ENCODE measurements at regions not wholly inside any gene's neighbourhood (a gene's known extent, or its start where the extent isn't known, plus 50 kb on each side); places are given as distances from the start of the nearest gene placed in this dataset.

DNA sequence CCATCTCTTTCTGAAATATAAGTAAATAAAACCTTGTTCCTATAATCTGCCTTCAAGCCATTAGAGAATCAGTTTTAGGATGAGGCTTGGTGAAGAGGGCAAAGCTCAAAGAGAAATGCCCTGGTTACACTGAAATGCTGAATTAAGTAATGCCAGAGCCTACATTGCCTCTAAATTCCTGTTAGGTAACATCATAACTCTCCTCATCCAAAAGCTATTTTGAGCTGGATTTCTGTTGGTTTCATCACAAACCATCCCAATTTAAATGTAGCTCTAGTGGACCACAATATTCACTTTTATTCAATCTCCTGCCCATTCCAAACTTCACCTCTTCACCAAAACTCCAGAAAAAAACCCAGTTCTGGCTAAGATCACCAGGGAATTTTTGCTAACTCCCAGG lies 1319.7 kb upstream of the TENM3 start:
- no peaks in the 10 kb centered on the region for H3K4me1 ChIP-seq (ENCODE audit: insufficient read depth, low read length)
- H3K27ac ChIP-seq (ENCODE audit: extremely low read length, insufficient read depth, low read length): no peak overlapping the region
- H2AFZ ChIP-seq (ENCODE audit: low read length): no peak overlapping the region
- no peaks in the 10 kb centered on the region for H3K9me3 ChIP-seq (ENCODE audit: low read length)
- intact Hi-C loops (cut with micrococcal nuclease; ENCODE audit: unreplicated experiment): no loop called here
- BruUV-seq (replicated peaks): no TSS peak
- no peak overlapping the region for H3K9ac ChIP-seq (ENCODE audit: insufficient read depth, low read depth, low read length)
- ChIA-PET CTCF (ENCODE audit: low intra/inter-chr PET ratio, low total read pairs) (no interaction called here), POLR2A (no interaction called here)
- ATAC-seq (no peak), FAIRE-seq (no peak), DNase-seq (ENCODE audit: low spot score) (no peak)
- H3K36me3 ChIP-seq (replicated peaks in 1 of 2; ENCODE audit: control insufficient read depth in 1 of 2, insufficient read depth in 2 of 2, low read length in 2 of 2): no peaks in the 10 kb centered on the region
- no peak overlapping the region for H3K4me3 ChIP-seq (replicated peaks in 1 of 3; ENCODE audit: insufficient read depth in 1 of 3, low read depth in 2 of 3, low read length in 3 of 3)
- TF ChIP-seq SNAPC2 (CRISPR knock-in tag; IDR thresholded peaks at IDR 0.05) (no peak), NONO (IDR thresholded peaks at IDR 0.05) (no peak), NONO (CRISPR knock-in tag; conservative IDR thresholded peaks at IDR 0.05) (no peak), ZBTB4 (CRISPR knock-in tag; IDR thresholded peaks at IDR 0.05; ENCODE audit: borderline replicate concordance) (no peak), MED8 (CRISPR knock-in tag; IDR thresholded peaks at IDR 0.05; ENCODE audit: insufficient replicate concordance) (no peak), RFXAP (CRISPR knock-in tag; IDR thresholded peaks at IDR 0.05; ENCODE audit: borderline replicate concordance) (no peak), ZFAT (CRISPR knock-in tag; conservative IDR thresholded peaks at IDR 0.05) (no peak), ZNF275 (CRISPR knock-in tag; IDR thresholded peaks at IDR 0.05; ENCODE audit: borderline replicate concordance) (no peak), ZNF446 (CRISPR knock-in tag; IDR thresholded peaks at IDR 0.05) (no peak), ZNF264 (CRISPR knock-in tag; IDR thresholded peaks at IDR 0.05) (no peak), THAP11 (CRISPR knock-in tag; IDR thresholded peaks at IDR 0.05) (no peak), ZNF570 (CRISPR knock-in tag; IDR thresholded peaks at IDR 0.05; ENCODE audit: borderline replicate concordance) (no peak), ZBTB20 (CRISPR knock-in tag; IDR thresholded peaks at IDR 0.05; ENCODE audit: borderline replicate concordance, low read depth) (no peak), ZNF382 (CRISPR knock-in tag; IDR thresholded peaks at IDR 0.05; ENCODE audit: borderline replicate concordance) (no peak), ATM (IDR thresholded peaks at IDR 0.05; ENCODE audit: borderline replicate concordance) (no peak), PRDM10 (CRISPR knock-in tag; IDR thresholded peaks at IDR 0.05; ENCODE audit: low read depth) (no peak)
- TF ChIP-seq, protein P1, sequence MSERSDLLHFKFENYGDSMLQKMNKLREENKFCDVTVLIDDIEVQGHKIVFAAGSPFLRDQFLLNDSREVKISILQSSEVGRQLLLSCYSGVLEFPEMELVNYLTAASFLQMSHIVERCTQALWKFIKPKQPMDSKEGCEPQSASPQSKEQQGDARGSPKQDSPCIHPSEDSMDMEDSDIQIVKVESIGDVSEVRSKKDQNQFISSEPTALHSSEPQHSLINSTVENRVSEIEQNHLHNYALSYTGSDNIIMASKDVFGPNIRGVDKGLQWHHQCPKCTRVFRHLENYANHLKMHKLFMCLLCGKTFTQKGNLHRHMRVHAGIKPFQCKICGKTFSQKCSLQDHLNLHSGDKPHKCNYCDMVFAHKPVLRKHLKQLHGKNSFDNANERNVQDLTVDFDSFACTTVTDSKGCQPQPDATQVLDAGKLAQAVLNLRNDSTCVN (CRISPR knock-in tag; IDR thresholded peaks at IDR 0.05; ENCODE audit: borderline replicate concordance): no peak
- no peaks in the 10 kb centered on the region for H4K20me1 ChIP-seq (ENCODE audit: insufficient read depth, low read length)
- in situ Hi-C loops (cut with HindIII; ENCODE audit: extremely low pct_ligation_motif_present, low pct_unique_long_range_greater_than_20kb): no loop called here
- no peaks in the 10 kb centered on the region for H3K79me2 ChIP-seq (ENCODE audit: insufficient read depth, low read length)
- H3K4me2 ChIP-seq (ENCODE audit: low read depth, low read length): no peak overlapping the region
- no peaks in the 10 kb centered on the region for H3K27me3 ChIP-seq (ENCODE audit: control insufficient read depth in 1 of 2, insufficient read depth in 2 of 2, low read length in 2 of 2)

Measured in HepG2 (cell line).